Testis (tissue), 2 donors: ENCODE measurements at regions not wholly inside any gene's neighbourhood (a gene's known extent, or its start where the extent isn't known, plus 50 kb on each side); places are given as distances from the start of the nearest gene placed in this dataset.

Experiments used
- DNase-seq: peaks from one replicate; pipeline ENCODE4 v3.0.0-alpha.2; 2019
- H3K27ac ChIP-seq, 2 donors: fragments of 200-600 bp; sonication (generic); one replicate each; pipeline ENCODE4 v1.5.1; 2019
- H3K27me3 ChIP-seq: fragments of 200-600 bp; sonication (generic); one replicate; pipeline ENCODE4 v1.5.1; 2019
- H3K36me3 ChIP-seq: fragments of 200-600 bp; sonication (generic); one replicate; pipeline ENCODE4 v1.5.1; 2017; ENCODE audit warnings: low read depth; ENCODE audit errors: missing control alignments
- H3K4me1 ChIP-seq: fragments of 200-600 bp; sonication (generic); one replicate; pipeline ENCODE4 v1.5.1; 2019
- H3K4me3 ChIP-seq, 2 donors: fragments of 200-600 bp; sonication (generic); one replicate each; pipeline ENCODE4 v1.5.1; 2017 to 2019
- H3K9me3 ChIP-seq: fragments of 200-600 bp; sonication (generic); one replicate; pipeline ENCODE4 v1.5.1; 2017
- POLR2A ChIP-seq: fragments of 450-650 bp; IDR thresholded peaks from one replicate; pipeline ENCODE4 v1.6.1; 2017; ENCODE audit warnings: antibody characterized with exemption, mild to moderate bottlenecking, moderate library complexity
- WGBS, 2 donors: methylation state at CpG; one replicate each; pipeline ENCODE4 v1.1.5; 2018; 5-methylcytosine and 5-hydroxymethylcytosine counted together
- intact Hi-C: fragments of 100-400 bp; cut with DNase I; formaldehyde crosslinking; loops from one replicate; pipeline ENCODE4 v1.15.1; 2023; ENCODE audit warnings: low total_unique reads
- microRNA counts, 2 donors: library from miRNA; unstranded; fragments of <30 nt; microRNA quantifications; one replicate each; lab custom pipeline; 2016
- small RNA-seq, 2 donors: library from RNA; depleted of rRNA; stranded (forward); fragments of <200 nt; gene quantifications; one replicate each; pipeline ENCODE3, GENCODE V24; 2016
- TF ChIP-seq, protein P1 (sequence below), 3 experiments: fragments of 450-650 bp in 2 of 3; fragments of 200-600 bp in 1 of 3; sonication (generic) in 1 of 3; IDR thresholded peaks; one replicate each; pipeline ENCODE4 v1.5.1; 2016 to 2019; ENCODE audit warnings: antibody characterized with exemption in 3 of 3, mild to moderate bottlenecking in 2 of 3, moderate library complexity in 1 of 3

DNA sequence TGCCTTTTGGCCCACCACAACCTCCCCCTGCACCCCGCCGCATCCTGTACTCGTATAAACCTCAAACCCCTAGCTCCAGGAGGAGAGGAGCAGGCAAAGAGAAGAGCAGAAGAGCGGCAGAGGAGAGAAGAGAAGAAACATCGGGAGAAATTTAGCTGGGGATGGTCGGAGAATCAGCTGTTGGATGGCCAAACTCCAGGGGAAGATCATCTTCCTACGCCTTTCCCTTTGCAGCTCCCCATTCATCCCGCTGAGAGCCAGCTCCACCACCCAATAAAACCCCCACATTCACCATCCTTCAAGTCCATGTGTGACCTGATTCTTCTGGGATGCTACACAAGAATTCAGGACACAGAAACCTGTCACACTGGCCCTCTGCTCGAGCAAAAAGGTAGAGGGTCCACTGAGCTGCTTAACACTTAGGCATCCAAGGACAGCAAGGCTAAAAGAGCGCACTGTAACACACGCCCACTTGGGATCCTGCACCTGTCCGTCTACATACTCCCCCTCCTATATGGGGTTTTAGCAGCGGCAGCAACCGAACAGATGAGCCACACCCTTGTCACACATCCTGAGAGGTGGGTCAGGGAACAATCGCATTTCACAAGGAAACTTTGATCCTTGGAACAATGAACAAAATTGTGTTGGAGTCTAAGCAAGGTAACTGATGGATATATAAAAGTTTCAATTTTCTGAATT lies 51.6 kb upstream of the MIR17HG start:
- Histone ChIP-seq H3K27ac (no peak overlapping the region), H3K27me3 (no peaks in the 10 kb centered on the region), H3K9me3 (no peaks in the 10 kb centered on the region), H3K4me3 (no peak overlapping the region), H3K36me3 (no peaks in the 10 kb centered on the region), H3K4me1 (no peaks in the 10 kb centered on the region)
- intact Hi-C loops, result no loop called here
- no peak for DNase-seq
- 46 to 75% methylated on average over 15 of the region's 15 CpGs for WGBS, 2 donors
- no peak for TF ChIP-seq POLR2A
- TF ChIP-seq, protein P1, sequence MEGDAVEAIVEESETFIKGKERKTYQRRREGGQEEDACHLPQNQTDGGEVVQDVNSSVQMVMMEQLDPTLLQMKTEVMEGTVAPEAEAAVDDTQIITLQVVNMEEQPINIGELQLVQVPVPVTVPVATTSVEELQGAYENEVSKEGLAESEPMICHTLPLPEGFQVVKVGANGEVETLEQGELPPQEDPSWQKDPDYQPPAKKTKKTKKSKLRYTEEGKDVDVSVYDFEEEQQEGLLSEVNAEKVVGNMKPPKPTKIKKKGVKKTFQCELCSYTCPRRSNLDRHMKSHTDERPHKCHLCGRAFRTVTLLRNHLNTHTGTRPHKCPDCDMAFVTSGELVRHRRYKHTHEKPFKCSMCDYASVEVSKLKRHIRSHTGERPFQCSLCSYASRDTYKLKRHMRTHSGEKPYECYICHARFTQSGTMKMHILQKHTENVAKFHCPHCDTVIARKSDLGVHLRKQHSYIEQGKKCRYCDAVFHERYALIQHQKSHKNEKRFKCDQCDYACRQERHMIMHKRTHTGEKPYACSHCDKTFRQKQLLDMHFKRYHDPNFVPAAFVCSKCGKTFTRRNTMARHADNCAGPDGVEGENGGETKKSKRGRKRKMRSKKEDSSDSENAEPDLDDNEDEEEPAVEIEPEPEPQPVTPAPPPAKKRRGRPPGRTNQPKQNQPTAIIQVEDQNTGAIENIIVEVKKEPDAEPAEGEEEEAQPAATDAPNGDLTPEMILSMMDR (IDR thresholded peaks at IDR 0.05), result no peak

DNA sequence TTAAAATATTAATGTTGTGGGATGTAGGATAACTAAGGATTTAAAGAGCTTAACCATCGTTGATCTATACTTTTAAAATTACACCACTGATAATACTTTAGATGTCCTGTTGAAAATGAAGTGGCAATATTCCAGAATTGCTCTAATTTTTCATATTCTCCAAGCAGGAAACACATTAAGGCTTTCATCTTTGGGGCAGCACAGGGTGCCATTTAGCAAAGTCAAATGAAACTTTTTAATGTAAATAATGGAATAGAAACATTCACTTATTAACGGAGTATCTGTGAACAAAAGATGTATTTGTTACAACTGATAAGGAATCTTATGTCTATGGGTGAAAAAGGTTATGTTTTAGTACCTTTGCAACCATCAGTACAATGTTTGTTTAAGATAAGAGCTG lies 50.0 kb upstream of the MIR17HG start:
- Histone ChIP-seq H3K4me3 (no peak overlapping the region), H3K27me3 (no peaks in the 10 kb centered on the region), H3K36me3 (no peaks in the 10 kb centered on the region), H3K4me1 (no peaks in the 10 kb centered on the region), H3K9me3 (no peaks in the 10 kb centered on the region), H3K27ac (no peak overlapping the region)
- DNase-seq, result no peak
- no peak for TF ChIP-seq POLR2A
- TF ChIP-seq, protein P1 (IDR thresholded peaks at IDR 0.05), result no peak
- WGBS, 2 donors, result 31 to 57% methylated on average over 2 of the region's 2 CpGs
- intact Hi-C loops, result no loop called here

MicroRNAs in the stretch of these regions (microRNA counts, 767-probe panel; counts per million panel counts)
- 0 to 152 counts per million in 2 donors for microRNA hsa-miR-622 (lab: Ali Mortazavi, UCI)

Small RNA genes in the stretch of these regions (small RNA-seq; reads per million reads assigned to genes)
- 0 reads per million in 2 donors for gene AL445647.2
- 0 reads per million in 2 donors for gene BRK1P2
- 0 reads per million in 2 donors for gene RF00212
- 0 reads per million in 2 donors for gene RNA5SP34
- 0 reads per million in 2 donors for gene RNU6-75P
